Stomach smooth muscle (tissue), 2 donors: ENCODE measurements at regions not wholly inside any gene's neighbourhood (a gene's known extent, or its start where the extent isn't known, plus 50 kb on each side); places are given as distances from the start of the nearest gene placed in this dataset.
"Not testable (repeated sequence)": the region's sequence is repeated elsewhere in the genome, so short reads cannot be mapped to it uniquely, and the experiment has no call there.

Experiments used
- H3K27ac ChIP-seq: one replicate; pipeline ENCODE4 v1.7.0; 2013; ENCODE audit warnings: mild to moderate bottlenecking, low read length, inconsistent platforms
- H3K27me3 ChIP-seq, 2 donors: one replicate each; pipeline ENCODE4 v1.7.0; 2013; ENCODE audit warnings: low read length in 2 of 2; ENCODE audit not compliant: insufficient read depth in 2 of 2, control insufficient read depth in 1 of 2
- H3K36me3 ChIP-seq, 2 donors: one replicate each; pipeline ENCODE4 v1.7.0; 2013; ENCODE audit warnings: low read length in 2 of 2; ENCODE audit not compliant: control insufficient read depth in 2 of 2, insufficient read depth in 2 of 2
- H3K4me1 ChIP-seq: one replicate; pipeline ENCODE4 v1.7.0; 2013; ENCODE audit warnings: low read length; ENCODE audit not compliant: control insufficient read depth, insufficient read depth
- H3K4me3 ChIP-seq, 2 donors: one replicate each; pipeline ENCODE4 v1.7.0; 2013; ENCODE audit warnings: low read length in 2 of 2
- H3K9ac ChIP-seq, 2 donors: one replicate each; pipeline ENCODE4 v1.7.0; 2013; ENCODE audit warnings: low read length in 2 of 2, mild to moderate bottlenecking in 1 of 2
- H3K9me3 ChIP-seq, 2 donors: one replicate each; pipeline ENCODE4 v1.7.0; 2013; ENCODE audit warnings: low read length in 2 of 2; ENCODE audit not compliant: control insufficient read depth in 2 of 2
- donor health status: healthy.
- donor health status: Pancreatic carcinoma.

GRCh38 chr6:47180633-47181032 lies 129.1 kb downstream of the TNFRSF21 start:
- Histone ChIP-seq H3K9me3 (no peaks in the 10 kb centered on the region), H3K9ac (no peak overlapping the region), H3K27ac (no peak overlapping the region), H3K4me1 (no peaks in the 10 kb centered on the region), H3K36me3 (no peaks in the 10 kb centered on the region), H3K27me3 (no peaks in the 10 kb centered on the region), H3K4me3 (no peak overlapping the region)

- no peak overlapping the region for H3K9ac ChIP-seq
- no peak overlapping the region for H3K4me3 ChIP-seq
- H3K27me3 ChIP-seq = no peaks in the 10 kb centered on the region
- H3K27ac ChIP-seq = no peak overlapping the region
- no peaks in the 10 kb centered on the region for H3K36me3 ChIP-seq
- H3K4me1 ChIP-seq = no peaks in the 10 kb centered on the region
- no peaks in the 10 kb centered on the region for H3K9me3 ChIP-seq
Measured at GRCh38 chr6:47179286-47179685, 130.4 kb downstream of the TNFRSF21 start.

GRCh38 chr6:47175656-47176055 lies 133.5 kb upstream of the ADGRF1 start:
- Histone ChIP-seq H3K9ac (no peak overlapping the region), H3K4me3 (no peak overlapping the region), H3K9me3 (no peaks in the 10 kb centered on the region), H3K4me1 (no peaks in the 10 kb centered on the region), H3K27ac (no peak overlapping the region), H3K27me3 (no peaks in the 10 kb centered on the region), H3K36me3 (no peaks in the 10 kb centered on the region)

- no peaks in the 10 kb centered on the region for H3K36me3 ChIP-seq
Measured at GRCh38 chr6:47174502-47175023, 132.4 kb upstream of the ADGRF1 start.

DNA sequence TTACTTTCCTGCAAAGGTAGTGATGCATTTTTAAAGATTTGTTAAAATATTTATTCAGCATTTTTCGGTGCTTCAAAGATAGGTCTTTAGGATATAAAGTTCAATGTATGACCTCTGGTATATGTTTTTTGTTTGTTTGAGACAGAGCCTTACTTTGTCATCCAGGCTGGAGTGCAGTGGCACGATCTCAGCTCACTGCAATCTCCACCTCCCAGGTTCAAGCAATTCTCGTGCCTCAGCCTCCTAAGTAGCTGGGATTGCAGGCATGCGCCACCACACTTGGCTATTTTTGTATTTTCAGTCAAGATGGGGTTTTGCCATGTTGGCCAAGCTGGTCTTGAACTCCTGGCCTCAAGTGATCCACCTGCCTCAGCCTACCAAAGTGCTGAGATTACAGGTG lies 131.9 kb upstream of the ADGRF1 start:
- H3K4me3 ChIP-seq, H3K27me3 ChIP-seq, H3K36me3 ChIP-seq, H3K4me1 ChIP-seq, H3K9ac ChIP-seq, H3K27ac ChIP-seq, H3K9me3 ChIP-seq: not testable (repeated sequence)

More at GRCh38 chr6:47174502-47175023, 132.4 kb upstream of the ADGRF1 start:
- Histone ChIP-seq H3K4me1 (no peaks in the 10 kb centered on the region), H3K9ac (no peak overlapping the region), H3K4me3 (no peak overlapping the region), H3K27me3 (no peaks in the 10 kb centered on the region), H3K27ac (no peak overlapping the region), H3K9me3 (no peaks in the 10 kb centered on the region)

- H3K4me3 ChIP-seq, H3K9ac ChIP-seq, H3K4me1 ChIP-seq, H3K9me3 ChIP-seq, H3K27me3 ChIP-seq, H3K36me3 ChIP-seq, H3K27ac ChIP-seq: not testable (repeated sequence)
Measured at GRCh38 chr6:47173145-47173544, 131.0 kb upstream of the ADGRF1 start.

DNA sequence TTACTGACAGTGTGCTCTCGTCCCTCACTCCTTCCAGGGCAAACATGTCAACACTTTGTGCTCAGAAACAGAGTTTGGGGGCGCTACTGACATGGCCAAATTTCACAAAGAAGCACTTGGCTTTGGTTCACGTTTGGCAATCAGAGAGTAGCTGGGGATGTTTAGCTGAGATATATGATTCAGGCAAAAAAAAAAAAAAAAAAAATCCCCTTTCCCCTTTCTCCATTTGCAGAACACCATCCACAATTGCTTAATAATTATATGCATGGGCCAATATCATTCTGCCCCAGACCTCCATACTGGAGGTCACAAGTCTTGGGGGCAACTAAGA lies 128.4 kb upstream of the ADGRF1 start:
- Histone ChIP-seq H3K27ac (no peak overlapping the region), H3K9ac (no peak overlapping the region), H3K4me1 (no peaks in the 10 kb centered on the region), H3K4me3 (no peak overlapping the region), H3K36me3 (no peaks in the 10 kb centered on the region), H3K27me3 (no peaks in the 10 kb centered on the region), H3K9me3 (no peaks in the 10 kb centered on the region)

GRCh38 chr6:47169785-47170616 lies 127.9 kb upstream of the ADGRF1 start:
- Histone ChIP-seq H3K9ac (no peak overlapping the region), H3K4me1 (no peaks in the 10 kb centered on the region), H3K27me3 (no peaks in the 10 kb centered on the region), H3K27ac (no peak overlapping the region), H3K36me3 (no peaks in the 10 kb centered on the region), H3K4me3 (no peak overlapping the region), H3K9me3 (no peaks in the 10 kb centered on the region)

GRCh38 chr6:47168180-47168579 lies 126.0 kb upstream of the ADGRF1 start:
- Histone ChIP-seq H3K9ac (no peak overlapping the region), H3K27ac (no peak overlapping the region), H3K9me3 (no peaks in the 10 kb centered on the region), H3K4me1 (no peaks in the 10 kb centered on the region), H3K4me3 (no peak overlapping the region), H3K36me3 (no peaks in the 10 kb centered on the region), H3K27me3 (no peaks in the 10 kb centered on the region)

DNA sequence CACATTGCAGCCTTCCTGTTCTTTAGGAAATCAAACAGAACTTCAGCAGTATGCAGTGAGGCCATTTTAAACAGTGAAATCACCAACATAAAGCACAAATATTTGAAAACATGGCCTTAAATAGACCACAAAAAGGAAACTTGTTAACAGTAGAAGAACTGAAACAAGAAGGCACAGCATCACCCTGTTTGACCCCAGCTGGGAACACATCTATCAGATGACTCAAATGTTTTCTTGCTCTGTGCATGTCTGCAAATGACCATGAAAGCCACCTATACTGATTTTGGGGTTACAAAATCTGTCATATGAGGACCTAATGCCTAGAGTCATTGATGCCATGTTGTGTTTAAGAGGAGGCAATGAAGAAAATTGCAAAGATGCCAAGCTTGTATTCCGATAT lies 123.8 kb upstream of the ADGRF1 start:
- H3K27me3 ChIP-seq = no peaks in the 10 kb centered on the region
- no peak overlapping the region for H3K4me3 ChIP-seq
- no peaks in the 10 kb centered on the region for H3K36me3 ChIP-seq
- H3K9ac ChIP-seq = no peak overlapping the region
- no peaks in the 10 kb centered on the region for H3K9me3 ChIP-seq
- no peak overlapping the region for H3K27ac ChIP-seq
- no peaks in the 10 kb centered on the region for H3K4me1 ChIP-seq

GRCh38 chr6:47164877-47165276 lies 122.7 kb upstream of the ADGRF1 start:
- Histone ChIP-seq H3K27me3 (no peaks in the 10 kb centered on the region), H3K9me3 (no peaks in the 10 kb centered on the region), H3K4me1 (no peaks in the 10 kb centered on the region), H3K27ac (no peak overlapping the region), H3K36me3 (no peaks in the 10 kb centered on the region), H3K9ac (no peak overlapping the region), H3K4me3 (no peak overlapping the region)
